HepG2 (cell line): ENCODE measurements at regions not wholly inside any gene's neighbourhood (a gene's known extent, or its start where the extent isn't known, plus 50 kb on each side); places are given as distances from the start of the nearest gene placed in this dataset.

ENCODE experiments used
- ATAC-seq: fragments of 200-7000 bp; cut with Tn5 transposase; 3 replicates; pipeline ENCODE4 v1.9.1; 2020; ENCODE audit warnings: mild to moderate bottlenecking, moderate library complexity
- BruUV-seq: library from RNA; stranded (reverse); fragments of 400-500 nt; replicated peaks from 2 replicates; lab custom pipeline; 2021; lab: Mats Ljungman, UMichigan
- CTCF ChIA-PET: fragments of 300-600 bp; formaldehyde crosslinking; extraction: SDS; loops from one replicate; lab custom pipeline; 2021; ENCODE audit warnings: low total read pairs, inconsistent platforms, low intra/inter-chr PET ratio; lab: Yijun Ruan, JAX
- POLR2A ChIA-PET: fragments of 350-600 bp; sonication (Branson Sonifier 250); formaldehyde crosslinking; loops from one replicate; lab custom pipeline; 2020; ENCODE audit warnings: antibody characterized with exemption, inconsistent platforms; lab: Yijun Ruan, JAX
- DNase-seq: peaks from one replicate; pipeline ENCODE4 v3.0.0-alpha.2; 2015; ENCODE audit warnings: low spot score
- FAIRE-seq: peaks from 3 replicates; lab custom pipeline; 2011; peaks lifted over from hg19 to GRCh38; lab: Jason Lieb, UNC
- H2AFZ ChIP-seq: one replicate; pipeline ENCODE4 v1.6.1; 2011; ENCODE audit warnings: low read length, inconsistent platforms
- H3K27ac ChIP-seq: fragments of 300-600 bp; 3 replicates; pipeline ENCODE4 v1.8.0; 2011; ENCODE audit warnings: mixed run types, mild to moderate bottlenecking, mixed read lengths, low read length, inconsistent platforms; ENCODE audit not compliant: insufficient read depth; ENCODE audit errors: extremely low read length
- H3K27me3 ChIP-seq, 2 experiments: fragments of 200-600 bp in 1 of 2; 2 replicates in 1 of 2; 3 replicates in 1 of 2; pipeline versions ENCODE4 v1.6.0 to v1.8.0; 2011; ENCODE audit warnings: low read length in 2 of 2, mild to moderate bottlenecking in 2 of 2, moderate library complexity in 2 of 2, inconsistent platforms in 1 of 2; ENCODE audit not compliant: insufficient read depth in 2 of 2, control insufficient read depth in 1 of 2
- H3K36me3 ChIP-seq, 2 experiments: fragments of 200-600 bp in 1 of 2; replicated peaks in 1 of 2; 2 replicates in 1 of 2; 3 replicates in 1 of 2; pipeline versions ENCODE4 v1.5.1 to v1.8.0; 2011; ENCODE audit warnings: low read length in 2 of 2, inconsistent platforms in 1 of 2; ENCODE audit not compliant: insufficient read depth in 2 of 2, control insufficient read depth in 1 of 2
- H3K4me1 ChIP-seq: 2 replicates; pipeline ENCODE4 v1.5.1; 2012; ENCODE audit warnings: low read length, inconsistent platforms; ENCODE audit not compliant: insufficient read depth
- H3K4me2 ChIP-seq: 2 replicates; pipeline ENCODE4 v1.6.0; 2011; ENCODE audit warnings: low read depth, low read length, inconsistent platforms
- H3K4me3 ChIP-seq, 3 experiments: fragments of 200-600 bp in 1 of 3; sonication (generic), shearing (Covaris generic) in 1 of 3; replicated peaks in 1 of 3; 2 replicates each; pipeline ENCODE4 v1.5.1; 2011 to 2016; ENCODE audit warnings: low read length in 3 of 3, inconsistent platforms in 2 of 3, low read depth in 2 of 3, mild to moderate bottlenecking in 2 of 3, control low read depth in 1 of 3, mixed read lengths in 1 of 3; ENCODE audit not compliant: insufficient read depth in 1 of 3
- H3K79me2 ChIP-seq: one replicate; pipeline ENCODE4 v1.6.1; 2011; ENCODE audit warnings: low read length, inconsistent platforms; ENCODE audit not compliant: insufficient read depth
- H3K9ac ChIP-seq: 2 replicates; pipeline ENCODE4 v1.6.0; 2011; ENCODE audit warnings: mild to moderate bottlenecking, low read depth, low read length, inconsistent platforms; ENCODE audit not compliant: insufficient read depth
- H3K9me3 ChIP-seq: 2 replicates; pipeline ENCODE4 v1.5.1; 2012; ENCODE audit warnings: mild to moderate bottlenecking, low read length
- H4K20me1 ChIP-seq: 2 replicates; pipeline ENCODE4 v1.6.0; 2011; ENCODE audit warnings: inconsistent platforms, mild to moderate bottlenecking, low read length, moderate library complexity; ENCODE audit not compliant: insufficient read depth
- CERS6 ChIP-seq: sonication (generic); formaldehyde crosslinking; IDR thresholded peaks from 2 replicates; pipeline ENCODE4 v1.5.0; 2020; ENCODE audit warnings: missing genetic modification reagents
- PAX8 ChIP-seq: sonication (generic); formaldehyde crosslinking; IDR thresholded peaks from 2 replicates; pipeline ENCODE4 v1.8.0; 2022; ENCODE audit warnings: mild to moderate bottlenecking, missing genetic modification reagents, borderline replicate concordance
- SOX6 ChIP-seq, 2 experiments: fragments of 450-650 bp in 1 of 2; sonication (generic) in 1 of 2; formaldehyde crosslinking in 1 of 2; IDR thresholded peaks; 2 replicates each; pipeline versions ENCODE4 v1.4.0 to v1.6.1; 2017 to 2020; ENCODE audit warnings: antibody characterized with exemption in 1 of 2, mild to moderate bottlenecking in 1 of 2, missing genetic modification reagents in 1 of 2
- SSRP1 ChIP-seq: IDR thresholded peaks from 2 replicates; pipeline ENCODE4 v1.6.1; 2016; ENCODE audit warnings: control low read depth
- TBX2 ChIP-seq: sonication (generic); formaldehyde crosslinking; IDR thresholded peaks from 2 replicates; pipeline ENCODE4 v1.5.0; 2020; ENCODE audit warnings: missing genetic modification reagents, mild to moderate bottlenecking, borderline replicate concordance
- TRAFD1 ChIP-seq: sonication (generic); formaldehyde crosslinking; IDR thresholded peaks from 2 replicates; pipeline ENCODE4 v1.5.1; 2020; ENCODE audit warnings: missing genetic modification reagents, mild to moderate bottlenecking, borderline replicate concordance
- ZNF280B ChIP-seq: sonication (generic); formaldehyde crosslinking; IDR thresholded peaks from 2 replicates; pipeline ENCODE4 v1.5.0; 2020; ENCODE audit warnings: missing genetic modification reagents, mild to moderate bottlenecking, borderline replicate concordance
- ZNF44 ChIP-seq: sonication (generic); formaldehyde crosslinking; IDR thresholded peaks from 2 replicates; pipeline ENCODE4 v1.5.1; 2020; ENCODE audit warnings: mild to moderate bottlenecking, missing genetic modification reagents
- in situ Hi-C: cut with HindIII; loops from 2 replicates; pipeline ENCODE4 v1.10.0; 2017; ENCODE audit warnings: low pct_unique_long_range_greater_than_20kb; ENCODE audit not compliant: extremely low pct_ligation_motif_present
- intact Hi-C: fragments of 100-400 bp; cut with micrococcal nuclease; formaldehyde crosslinking; loops from one replicate; pipeline ENCODE4 v1.10.0; 2022; ENCODE audit not compliant: unreplicated experiment

- TF ChIP-seq ZNF280B (no peak), PAX8 (CRISPR knock-in tag) (no peak), ZNF44 (no peak), SSRP1 (CRISPR knock-in tag) (no peak), SOX6 (IDR thresholded peaks at IDR 0.05) (no peak), SOX6 (CRISPR knock-in tag; IDR thresholded peaks at IDR 0.05) (no peak)
- TF ChIP-seq, all 625 proteins: peak for 0
These were observed 429.1 kb downstream of the NR2F1-AS1 start (continued) for GRCh38 chr5:93151896-93152295.

- no peak overlapping the region for H3K4me3 ChIP-seq
- ATAC-seq = no peak
- POLR2A ChIA-PET = no interaction called here
These were observed 429.9 kb downstream of the NR2F1-AS1 start for GRCh38 chr5:93151121-93151520.

More at GRCh38 chr5:93151121-93151520, 429.9 kb downstream of the NR2F1-AS1 start:
- Histone ChIP-seq H3K79me2 (no peaks in the 10 kb centered on the region), H3K27ac (no peak overlapping the region), H4K20me1 (no peaks in the 10 kb centered on the region), H3K36me3 (no peaks in the 10 kb centered on the region), H2AFZ (no peak overlapping the region), H3K4me2 (no peak overlapping the region), H3K9me3 (no peaks in the 10 kb centered on the region), H3K27me3 (no peaks in the 10 kb centered on the region; a peak in 1 of 5 replicates), H3K4me1 (peaks cover 22% of the 10 kb centered on the region), H3K9ac (no peak overlapping the region)
- in situ Hi-C loops = no loop called here
- no peak for DNase-seq
- CTCF ChIA-PET = no interaction called here
- TF ChIP-seq TRAFD1 (no peak), TBX2 (CRISPR knock-in tag) (no peak), CERS6 (CRISPR knock-in tag) (no peak)
- BruUV-seq = no TSS peak
- FAIRE-seq = no peak
- intact Hi-C loops = loop anchor here (10.0 kb wide), 1 partner anchor 94 kb away; no protein-coding TSS in a partner anchor
